HUES6 (cell line): ENCODE measurements at regions not wholly inside any gene's neighbourhood (a gene's known extent, or its start where the extent isn't known, plus 50 kb on each side); places are given as distances from the start of the nearest gene placed in this dataset.

Experiments
- H3K27ac ChIP-seq: 2 replicates; pipeline ENCODE4 v1.7.0; 2013; ENCODE audit warnings: low read depth, mild to moderate bottlenecking, low read length, inconsistent platforms
- H3K27me3 ChIP-seq: 2 replicates; pipeline ENCODE4 v1.6.1; 2013; ENCODE audit warnings: low read length; ENCODE audit not compliant: control insufficient read depth, insufficient read depth
- H3K36me3 ChIP-seq: 2 replicates; pipeline ENCODE4 v1.6.1; 2013; ENCODE audit warnings: low read length; ENCODE audit not compliant: control insufficient read depth, insufficient read depth
- H3K4me1 ChIP-seq: 2 replicates; pipeline ENCODE4 v1.6.1; 2013; ENCODE audit warnings: low read length; ENCODE audit not compliant: control insufficient read depth, insufficient read depth
- H3K4me3 ChIP-seq: 2 replicates; pipeline ENCODE4 v1.5.1; 2013; ENCODE audit warnings: low read depth, low read length
- H3K9ac ChIP-seq: one replicate; pipeline ENCODE4 v1.6.1; 2013; ENCODE audit warnings: mild to moderate bottlenecking, low read length
- H3K9me3 ChIP-seq: 2 replicates; pipeline ENCODE4 v1.6.1; 2013; ENCODE audit warnings: low read depth, low read length; ENCODE audit not compliant: control insufficient read depth, insufficient read depth

DNA sequence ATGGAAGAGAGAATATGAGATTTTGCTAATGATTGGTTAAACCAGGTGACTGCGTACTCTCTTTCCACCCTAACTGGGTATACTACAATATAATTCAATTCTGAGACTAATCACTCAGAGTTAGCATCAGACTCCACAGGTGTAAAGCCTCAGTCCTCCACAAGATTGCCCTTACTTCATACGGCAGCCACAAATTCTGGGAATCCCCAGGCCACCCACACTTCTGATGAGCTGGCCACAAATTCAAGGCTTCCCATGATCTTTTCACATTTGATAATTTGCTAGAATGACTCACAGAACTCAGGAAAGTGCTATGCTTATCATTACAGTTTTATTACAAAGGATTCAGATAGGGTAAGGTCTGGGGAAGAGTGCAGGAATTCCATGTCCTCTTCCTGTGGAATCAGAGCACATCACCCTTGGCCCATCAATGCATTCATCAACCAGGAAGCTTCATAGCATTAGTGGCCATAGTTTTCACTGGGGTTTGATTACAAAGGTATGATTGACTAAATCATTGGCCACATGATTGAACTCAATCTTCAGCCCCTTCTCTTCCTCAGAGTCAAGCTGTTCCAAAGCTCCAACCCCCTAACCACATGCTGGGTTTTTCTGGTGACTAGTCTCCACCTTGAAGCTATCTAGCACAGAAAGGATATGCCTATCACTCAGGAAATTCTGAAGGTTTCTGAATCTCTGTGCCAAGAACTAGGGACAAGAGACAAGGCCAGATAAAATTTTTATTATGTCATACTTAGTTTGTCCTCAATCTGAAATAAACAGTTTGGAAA, 131.7 kb downstream of the HHIPL2 start:
- Histone ChIP-seq H3K9ac (no peak overlapping the region), H3K27ac (no peak overlapping the region), H3K4me1 (no peaks in the 10 kb centered on the region), H3K4me3 (no peak overlapping the region), H3K36me3 (no peaks in the 10 kb centered on the region), H3K27me3 (no peaks in the 10 kb centered on the region), H3K9me3 (no peaks in the 10 kb centered on the region)

DNA sequence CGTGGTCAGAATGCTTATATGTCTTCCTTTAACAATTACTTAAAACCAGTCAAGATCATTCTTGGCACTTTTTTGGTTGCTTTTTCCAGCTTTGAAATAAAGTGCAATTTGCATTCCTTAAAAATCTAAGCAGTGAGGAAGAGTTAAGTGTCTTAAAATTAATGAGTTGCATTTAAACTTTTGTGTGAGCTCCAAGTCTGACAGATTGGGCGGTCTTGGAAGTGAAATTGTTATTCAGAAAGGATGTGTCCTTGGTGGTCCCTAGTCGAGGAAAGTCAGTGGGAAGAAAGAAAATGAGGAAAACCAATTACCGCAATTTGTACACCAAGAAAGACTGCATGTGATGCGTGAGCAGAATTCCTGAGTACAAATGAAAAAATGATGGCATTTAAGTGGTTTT, 132.5 kb downstream of the HHIPL2 start:
- Histone ChIP-seq H3K27ac (no peak overlapping the region), H3K4me1 (no peaks in the 10 kb centered on the region), H3K27me3 (no peaks in the 10 kb centered on the region), H3K36me3 (no peaks in the 10 kb centered on the region), H3K9me3 (no peaks in the 10 kb centered on the region), H3K4me3 (no peak overlapping the region), H3K9ac (no peak overlapping the region)

DNA sequence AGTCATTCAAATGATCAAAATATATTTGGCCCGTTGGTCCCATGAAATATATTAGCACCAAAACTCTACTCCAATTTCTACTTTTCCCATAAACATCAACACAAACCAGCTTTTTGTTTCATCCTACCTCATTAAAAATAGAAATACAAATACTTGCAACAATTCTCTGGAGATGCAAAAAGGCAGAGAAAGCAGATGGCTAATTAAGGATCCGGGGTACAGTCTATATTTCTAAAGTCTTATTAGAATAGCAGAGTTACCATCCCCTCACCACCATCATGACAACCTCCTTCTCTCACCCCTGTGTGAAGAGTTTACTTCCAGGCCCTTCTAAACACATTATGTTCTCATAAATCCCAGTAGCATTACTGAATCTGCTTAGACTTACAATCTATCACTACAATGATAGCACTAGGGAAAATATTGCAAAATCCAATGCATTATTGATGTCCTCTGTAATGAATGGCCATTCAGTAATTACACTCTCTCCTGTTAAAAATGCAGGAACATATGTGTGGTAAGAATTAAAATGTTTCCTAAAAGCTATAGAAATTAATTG, 133.8 kb downstream of the HHIPL2 start:
- Histone ChIP-seq H3K9me3 (no peaks in the 10 kb centered on the region), H3K36me3 (no peaks in the 10 kb centered on the region), H3K27ac (no peak overlapping the region), H3K9ac (no peak overlapping the region), H3K4me1 (no peaks in the 10 kb centered on the region), H3K4me3 (no peak overlapping the region), H3K27me3 (no peaks in the 10 kb centered on the region)

DNA sequence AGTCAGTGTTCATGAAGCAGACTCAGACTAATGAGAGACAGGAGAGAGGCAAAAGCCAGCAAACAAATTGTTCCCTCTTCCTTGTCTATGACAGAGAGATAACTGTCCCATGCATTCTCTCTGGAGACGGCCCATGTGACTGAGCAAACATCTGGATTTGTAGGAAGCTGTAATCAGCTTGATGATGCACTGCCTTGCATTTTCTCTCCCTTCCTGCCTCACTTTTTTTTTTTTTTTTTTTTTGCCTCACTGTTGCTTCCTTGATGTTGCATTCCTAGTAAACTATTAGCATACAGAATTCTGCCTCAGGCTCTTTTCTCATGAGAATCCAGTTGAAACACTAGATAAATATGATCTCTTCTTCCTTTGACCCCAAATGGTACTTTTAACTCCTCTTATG, 134.5 kb downstream of the HHIPL2 start:
- Histone ChIP-seq H3K4me3 (no peak overlapping the region), H3K4me1 (no peaks in the 10 kb centered on the region), H3K27me3 (no peaks in the 10 kb centered on the region), H3K27ac (no peak overlapping the region), H3K36me3 (no peaks in the 10 kb centered on the region), H3K9ac (no peak overlapping the region), H3K9me3 (no peaks in the 10 kb centered on the region)

DNA sequence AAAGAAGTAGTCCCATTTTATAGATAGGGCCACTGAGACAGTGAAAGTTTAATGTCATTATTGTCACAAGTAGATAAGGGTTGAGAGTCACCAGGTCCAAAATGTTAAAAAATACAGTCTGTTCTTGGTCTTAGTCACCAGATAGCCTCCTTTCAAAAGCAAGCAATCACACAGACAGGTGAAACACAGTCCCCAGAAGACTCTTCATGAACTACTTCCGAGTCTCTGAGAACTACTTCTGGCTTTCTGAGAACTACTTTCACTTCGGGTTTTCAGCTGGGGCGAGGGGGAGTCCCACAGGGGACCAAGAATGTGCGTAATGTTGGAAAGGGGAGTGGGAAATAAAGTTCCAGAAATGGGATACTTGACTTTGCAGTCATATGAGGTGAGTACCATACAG, 143.2 kb downstream of the HHIPL2 start:
- no peaks in the 10 kb centered on the region for H3K9me3 ChIP-seq
- H3K27me3 ChIP-seq: no peaks in the 10 kb centered on the region; the same call in 1 of the 2 replicates
- peaks cover 3% of the 10 kb centered on the region; the same call in 1 of the 2 replicates for H3K4me1 ChIP-seq
- no peak overlapping the region for H3K4me3 ChIP-seq
- no peak overlapping the region for H3K9ac ChIP-seq
- H3K27ac ChIP-seq: no peak overlapping the region
- H3K36me3 ChIP-seq: no peaks in the 10 kb centered on the region

DNA sequence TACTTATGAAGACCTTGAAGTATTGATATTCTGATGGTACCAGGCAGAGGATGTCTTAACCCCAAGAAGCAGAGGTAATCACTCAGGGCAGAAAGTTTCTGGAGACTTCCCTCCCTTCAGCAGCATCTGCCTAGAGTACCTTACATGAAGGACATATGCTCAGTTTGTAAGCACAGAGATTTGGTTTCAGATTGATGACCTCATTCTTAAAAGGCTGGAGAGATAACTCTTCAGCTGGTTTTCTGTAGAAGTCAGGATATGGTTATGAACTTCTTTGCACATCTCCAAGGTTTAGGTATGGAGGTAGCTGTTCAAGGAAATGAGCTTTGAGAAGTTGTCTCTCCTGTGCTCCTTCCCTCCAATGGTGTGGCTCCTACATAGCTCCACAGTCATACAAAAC, 148.7 kb downstream of the HHIPL2 start:
- H3K4me3 ChIP-seq: no peak overlapping the region
- peaks cover 3% of the 10 kb centered on the region; the same call in 1 of the 2 replicates for H3K4me1 ChIP-seq
- H3K9me3 ChIP-seq: no peaks in the 10 kb centered on the region
- no peak overlapping the region for H3K27ac ChIP-seq
- no peaks in the 10 kb centered on the region for H3K36me3 ChIP-seq
- H3K9ac ChIP-seq: no peak overlapping the region
- H3K27me3 ChIP-seq: no peaks in the 10 kb centered on the region; the same call in 1 of the 2 replicates

DNA sequence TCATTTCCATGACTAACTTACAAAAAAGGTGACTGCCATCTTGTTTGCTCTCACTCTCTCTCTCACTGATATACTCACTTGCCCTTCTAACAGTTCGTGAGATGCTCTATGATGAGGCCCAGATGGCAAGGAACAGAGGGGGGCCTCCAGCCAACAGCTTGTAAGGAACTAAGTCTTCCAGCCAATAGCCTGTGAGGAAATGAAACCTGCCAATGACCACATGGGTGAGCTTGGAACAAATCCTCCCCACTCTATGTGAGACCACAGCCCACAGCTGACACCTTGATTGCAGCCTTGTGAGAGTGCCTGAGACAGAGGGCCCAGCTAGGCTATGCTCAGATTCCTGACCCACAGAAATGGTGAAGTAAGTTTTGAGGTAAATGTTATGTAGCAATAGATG, 153.7 kb downstream of the HHIPL2 start:
- H3K27ac ChIP-seq: no peak overlapping the region
- H3K4me3 ChIP-seq: no peak overlapping the region
- H3K27me3 ChIP-seq: no peaks in the 10 kb centered on the region
- H3K36me3 ChIP-seq: no peaks in the 10 kb centered on the region
- no peaks in the 10 kb centered on the region for H3K4me1 ChIP-seq
- H3K9me3 ChIP-seq: no peaks in the 10 kb centered on the region
- no peak overlapping the region for H3K9ac ChIP-seq

DNA sequence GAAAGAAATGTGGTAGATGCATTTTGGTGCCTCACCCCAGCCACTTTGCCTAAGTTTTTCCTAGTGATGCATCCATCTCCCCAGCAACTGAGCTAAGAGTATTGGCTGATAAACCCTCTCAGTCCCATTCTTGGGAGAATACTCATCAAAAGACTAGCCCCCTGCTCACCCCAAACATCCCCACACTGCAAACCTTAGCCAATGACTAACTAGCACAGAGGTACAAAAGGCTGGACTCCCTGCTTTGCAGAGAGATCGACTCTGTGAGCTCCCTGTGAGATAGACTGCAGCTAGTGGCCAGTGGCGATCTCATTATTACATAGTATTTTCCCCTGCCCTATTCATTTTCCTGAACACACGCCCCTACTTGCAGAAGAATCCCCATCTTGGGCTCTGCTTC, 155.3 kb downstream of the HHIPL2 start:
- H3K27ac ChIP-seq: no peak overlapping the region
- no peaks in the 10 kb centered on the region for H3K27me3 ChIP-seq
- no peak overlapping the region for H3K4me3 ChIP-seq
- no peak overlapping the region for H3K9ac ChIP-seq
- H3K9me3 ChIP-seq: no peaks in the 10 kb centered on the region
- H3K4me1 ChIP-seq: no peaks in the 10 kb centered on the region
- H3K36me3 ChIP-seq: no peaks in the 10 kb centered on the region

DNA sequence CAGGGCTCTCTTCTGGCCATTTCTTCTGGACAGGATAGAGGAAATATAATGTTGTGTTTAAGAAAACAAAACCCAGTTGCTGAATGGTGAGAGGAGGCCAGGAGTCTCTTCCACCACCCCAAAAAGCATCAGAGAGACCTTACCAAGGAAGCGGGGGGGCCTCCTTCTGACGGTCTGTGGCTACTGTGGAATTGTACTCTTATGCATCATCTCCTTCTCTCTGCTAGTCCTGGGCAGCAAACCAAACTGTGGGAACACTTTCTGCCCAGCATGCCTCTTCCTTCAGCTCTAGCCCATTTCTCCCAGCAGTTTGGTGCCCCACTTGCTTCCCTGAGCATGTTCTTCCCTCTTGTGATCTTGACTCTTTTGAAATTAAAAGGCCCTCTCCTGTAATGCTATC, 157.7 kb downstream of the HHIPL2 start:
- no peaks in the 10 kb centered on the region for H3K36me3 ChIP-seq
- H3K27ac ChIP-seq: no peak overlapping the region
- no peaks in the 10 kb centered on the region for H3K9me3 ChIP-seq
- H3K4me3 ChIP-seq: no peak overlapping the region
- no peaks in the 10 kb centered on the region for H3K4me1 ChIP-seq
- H3K27me3 ChIP-seq: no peaks in the 10 kb centered on the region
- no peak overlapping the region for H3K9ac ChIP-seq

DNA sequence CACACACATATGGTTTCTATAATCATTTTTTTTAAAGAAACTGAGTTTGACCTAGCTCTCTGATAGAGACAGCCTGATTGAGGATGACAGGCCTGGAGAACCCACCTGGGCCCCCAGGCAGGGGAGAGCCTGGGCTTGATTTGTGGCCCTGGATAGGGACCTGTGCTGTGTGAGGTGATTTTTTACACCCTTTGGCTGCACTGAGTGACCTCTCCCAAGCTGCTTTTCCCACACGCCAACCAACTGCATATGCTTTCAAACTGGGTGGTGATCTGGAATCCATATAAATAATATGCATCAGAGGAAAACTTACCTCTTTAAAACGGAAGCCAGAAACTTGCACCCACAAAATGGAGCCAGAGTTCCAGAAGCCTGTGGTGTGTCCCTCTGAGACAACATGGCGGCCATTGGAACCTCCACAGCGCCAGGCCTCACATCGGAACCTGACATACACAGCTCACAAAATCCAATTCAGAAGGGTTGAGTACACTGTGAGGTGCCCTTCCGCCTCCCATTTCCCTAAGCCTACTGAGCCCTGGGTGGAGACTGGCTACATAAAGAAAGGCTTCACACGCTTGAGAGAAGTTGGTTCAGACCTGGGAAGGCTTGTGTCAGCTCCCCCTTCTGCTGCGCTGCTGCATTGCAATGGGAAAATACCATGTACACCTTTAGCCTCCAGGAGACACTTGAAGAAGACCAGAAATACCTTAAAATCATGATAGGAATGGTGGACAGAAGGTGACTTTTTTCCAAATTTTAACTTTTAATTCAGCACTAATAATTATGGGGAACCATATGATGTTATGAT, 160.7 kb downstream of the HHIPL2 start:
- no peaks in the 10 kb centered on the region for H3K9me3 ChIP-seq
- no peak overlapping the region for H3K9ac ChIP-seq
- no peak overlapping the region for H3K4me3 ChIP-seq
- H3K27ac ChIP-seq: no peak overlapping the region
- no peaks in the 10 kb centered on the region for H3K36me3 ChIP-seq
- H3K27me3 ChIP-seq: no peaks in the 10 kb centered on the region
- no peaks in the 10 kb centered on the region for H3K4me1 ChIP-seq

DNA sequence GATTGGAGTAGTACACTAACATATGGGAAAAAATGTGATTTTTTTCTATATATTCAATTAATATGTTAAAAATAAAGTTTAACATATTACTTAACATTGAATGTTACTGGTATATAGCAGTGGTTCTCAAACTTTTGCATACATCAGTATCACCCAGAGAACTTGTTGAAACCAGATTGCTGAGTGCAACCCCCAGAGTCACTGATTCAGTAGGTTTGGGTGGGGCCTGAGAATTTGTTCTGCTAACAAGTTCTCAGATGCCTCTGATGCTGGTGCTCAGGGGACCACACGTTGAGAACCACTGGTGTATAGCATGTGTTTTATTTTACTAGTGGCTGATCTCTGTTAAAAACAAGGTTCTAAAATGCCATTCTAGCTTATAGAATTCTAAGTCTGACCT, 161.9 kb downstream of the HHIPL2 start:
- H3K4me3 ChIP-seq: no peak overlapping the region
- no peaks in the 10 kb centered on the region for H3K36me3 ChIP-seq
- H3K4me1 ChIP-seq: no peaks in the 10 kb centered on the region
- H3K9me3 ChIP-seq: no peaks in the 10 kb centered on the region
- no peaks in the 10 kb centered on the region for H3K27me3 ChIP-seq
- H3K9ac ChIP-seq: no peak overlapping the region
- H3K27ac ChIP-seq: no peak overlapping the region
